H1 (cell line): ENCODE measurements at regions not wholly inside any gene's neighbourhood (a gene's known extent, or its start where the extent isn't known, plus 50 kb on each side); places are given as distances from the start of the nearest gene placed in this dataset.

ENCODE experiments used
- CTBP2 ChIP-seq: IDR thresholded peaks from 2 replicates; pipeline ENCODE4 v1.7.0; 2011; ENCODE audit warnings: borderline replicate concordance, mild to moderate bottlenecking, moderate library complexity, mixed read lengths, low read length; ENCODE audit not compliant: insufficient read depth, insufficient read length
- EZH2 ChIP-seq: fragments of 200-600 bp; sonication (generic); IDR thresholded peaks from 2 replicates; pipeline ENCODE4 v1.7.1; 2012; ENCODE audit warnings: low read depth, mild to moderate bottlenecking, moderate library complexity, low read length, inconsistent platforms; ENCODE audit not compliant: severe bottlenecking
- KDM5A ChIP-seq: fragments of 200-600 bp; IDR thresholded peaks from 2 replicates; pipeline ENCODE4 v1.7.1; 2012; ENCODE audit warnings: mild to moderate bottlenecking, low read length, inconsistent platforms, mixed read lengths
- POLR2AphosphoS5 ChIP-seq: IDR thresholded peaks from 2 replicates; pipeline ENCODE4 v1.6.1; 2011; ENCODE audit warnings: low read depth, low read length
- RNF2 ChIP-seq: fragments of 200-900, 300-1000 bp; sonication (generic); IDR thresholded peaks from 2 replicates; pipeline ENCODE4 v1.7.1; 2016; ENCODE audit warnings: borderline replicate concordance, low read depth, mild to moderate bottlenecking, antibody characterized with exemption, low read length; ENCODE audit not compliant: poor library complexity, severe bottlenecking; ENCODE audit errors: missing control alignments
- ZNF274 ChIP-seq: IDR thresholded peaks from 2 replicates; pipeline ENCODE4 v1.7.0; 2012; ENCODE audit warnings: low read length, borderline replicate concordance; ENCODE audit errors: extremely low read depth

DNA sequence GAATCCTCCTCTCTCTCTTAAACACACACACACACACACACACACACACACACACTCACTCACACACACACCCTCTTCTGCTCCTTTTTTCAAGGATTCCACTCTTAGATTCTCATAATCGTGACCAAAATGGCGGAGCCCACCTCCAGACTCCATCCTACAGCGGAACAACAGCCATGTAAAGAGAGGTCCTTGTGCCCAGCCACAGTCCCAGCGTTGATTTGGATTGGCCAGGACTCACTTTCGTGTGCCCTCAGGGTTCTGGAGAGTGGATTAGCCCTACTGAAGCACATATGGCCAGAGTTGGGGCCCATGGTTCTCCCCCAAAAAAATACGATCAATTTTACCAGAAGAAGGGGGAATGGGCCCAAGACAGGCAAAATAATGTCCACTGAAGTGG is 90.2 kb upstream of the SMNDC1 start (continued):
- TF ChIP-seq EZH2 (no peak), ZNF274 (no peak), CTBP2 (no peak), RNF2 (no peak), KDM5A (no peak), POLR2AphosphoS5 (no peak)
